CD4-positive, alpha-beta memory T cell (primary cell): ENCODE measurements at regions not wholly inside any gene's neighbourhood (a gene's known extent, or its start where the extent isn't known, plus 50 kb on each side); places are given as distances from the start of the nearest gene placed in this dataset.

ENCODE experiments used
- CTCF ChIA-PET: fragments of 350-600 bp; sonication (Branson Sonifier 250); formaldehyde crosslinking; loops from one replicate; lab custom pipeline; 2021; ENCODE audit warnings: inconsistent platforms; ENCODE audit not compliant: partially characterized antibody; lab: Charles Lee
- POLR2A ChIA-PET: fragments of 350-600 bp; sonication (Branson Sonifier 250); formaldehyde crosslinking; loops from one replicate; lab custom pipeline; 2021; ENCODE audit not compliant: partially characterized antibody; lab: Charles Lee
- DNase-seq, 5 donors: peaks; one replicate each; pipeline versions ENCODE4 v3.0.0 to v3.0.0-alpha.2; 2020 to 2022; ENCODE audit warnings: mixed read lengths in 1 of 5
- H3K27ac ChIP-seq: one replicate; pipeline ENCODE4 v1.7.0; 2013; ENCODE audit warnings: low read depth, low read length
- H3K27me3 ChIP-seq: 2 replicates; pipeline ENCODE4 v1.7.0; 2013; ENCODE audit warnings: mild to moderate bottlenecking, low read length, moderate library complexity; ENCODE audit not compliant: insufficient read depth
- H3K36me3 ChIP-seq: 2 replicates; pipeline ENCODE4 v1.7.0; 2013; ENCODE audit warnings: mild to moderate bottlenecking, low read length, moderate library complexity; ENCODE audit not compliant: insufficient read depth
- H3K4me1 ChIP-seq: 2 replicates; pipeline ENCODE4 v1.7.0; 2013; ENCODE audit warnings: mild to moderate bottlenecking, low read length, moderate library complexity; ENCODE audit not compliant: insufficient read depth
- H3K4me3 ChIP-seq, 2 donors: one replicate each; pipeline ENCODE4 v1.7.0; 2013; ENCODE audit warnings: low read length in 2 of 2, mild to moderate bottlenecking in 1 of 2
- H3K9me3 ChIP-seq, 2 donors: one replicate each; pipeline ENCODE4 v1.7.0; 2013; ENCODE audit warnings: low read length in 2 of 2, control low read depth in 1 of 2; ENCODE audit not compliant: control insufficient read depth in 1 of 2
- H3K27ac Mint-ChIP-seq, 7 donors: one replicate each; pipeline ENCODE4 v1.8.0; 2020 to 2021; ENCODE audit warnings: mixed read lengths in 7 of 7, mild to moderate bottlenecking in 6 of 7, inconsistent platforms in 3 of 7, moderate library complexity in 3 of 7
- H3K27me3 Mint-ChIP-seq, 2 donors: one replicate each; pipeline ENCODE4 v1.8.0; 2020 to 2021; ENCODE audit warnings: mixed read lengths in 2 of 2
- H3K36me3 Mint-ChIP-seq, 2 donors: one replicate each; pipeline ENCODE4 v1.8.0; 2020 to 2021; ENCODE audit warnings: mixed read lengths in 2 of 2, inconsistent platforms in 1 of 2, mild to moderate bottlenecking in 1 of 2
- H3K4me1 Mint-ChIP-seq, 4 donors: one replicate each; pipeline ENCODE4 v1.8.0; 2020 to 2021; ENCODE audit warnings: mixed read lengths in 4 of 4, mild to moderate bottlenecking in 1 of 4
- H3K4me3 Mint-ChIP-seq, 8 donors: one replicate each; pipeline ENCODE4 v1.8.0; 2020 to 2021; ENCODE audit warnings: mixed read lengths in 8 of 8, mild to moderate bottlenecking in 7 of 8, moderate library complexity in 6 of 8, inconsistent platforms in 3 of 8
- H3K9me3 Mint-ChIP-seq, 8 donors: one replicate each; pipeline ENCODE4 v1.8.0; 2020 to 2021; ENCODE audit warnings: mixed read lengths in 8 of 8, mild to moderate bottlenecking in 5 of 8, inconsistent platforms in 3 of 8, moderate library complexity in 1 of 8
- intact Hi-C: fragments of 100-400 bp; cut with micrococcal nuclease; formaldehyde crosslinking; loops from one replicate; pipeline ENCODE4 v1.15.1; 2023

DNA sequence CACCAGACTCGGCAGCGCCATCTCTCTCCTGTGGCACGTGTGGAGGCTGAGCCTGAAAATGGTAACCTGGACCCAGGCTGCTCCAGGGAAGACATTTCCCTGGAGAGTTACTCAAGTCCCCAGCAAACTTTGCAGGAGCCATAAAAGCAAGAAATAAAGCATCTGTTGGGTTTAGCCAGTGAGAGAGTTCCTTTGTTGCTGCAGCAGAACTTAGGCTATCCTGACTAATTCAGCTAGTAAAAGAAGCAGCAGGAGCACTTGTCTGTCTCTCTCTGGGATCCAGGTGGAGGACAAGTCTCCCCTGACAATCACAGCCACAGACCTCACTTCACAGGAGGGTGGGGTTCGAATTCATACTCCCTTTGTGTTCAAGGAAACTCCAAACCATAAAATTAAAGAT lies 79.2 kb upstream of the DIO3 start:
- H3K27ac ChIP-seq, result no peak overlapping the region

DNA sequence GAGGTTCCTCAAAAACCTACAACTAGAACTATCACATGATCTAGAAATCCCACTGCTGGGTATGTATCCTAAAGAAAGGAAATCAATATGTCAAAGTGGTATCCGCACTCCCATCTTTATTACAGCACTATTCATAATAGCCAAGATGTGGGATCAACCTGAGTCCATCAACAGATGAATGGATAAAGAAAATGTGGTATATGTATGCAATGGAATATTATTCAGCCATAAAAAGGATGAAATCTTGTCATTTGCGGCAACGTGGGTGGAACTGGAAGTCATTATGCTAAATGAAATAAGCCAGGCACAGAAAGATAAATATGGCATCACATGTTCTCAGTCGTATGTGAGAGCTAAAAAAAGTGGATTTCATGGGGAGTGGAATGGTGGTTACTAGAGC lies 77.5 kb upstream of the DIO3 start:
- Histone ChIP-seq H3K27ac (no peak overlapping the region), H3K4me1 (no peaks in the 10 kb centered on the region), H3K36me3 (no peaks in the 10 kb centered on the region), H3K4me3 (no peak overlapping the region), H3K27me3 (no peaks in the 10 kb centered on the region), H3K9me3 (no peaks in the 10 kb centered on the region)
- H3K9me3 Mint-ChIP-seq, result peaks cover 4 to 53% (median 33%) of the 10 kb centered on the region in 8 donors
- H3K36me3 Mint-ChIP-seq, result no peaks in the 10 kb centered on the region
- H3K4me1 Mint-ChIP-seq, result no peaks in the 10 kb centered on the region
- POLR2A ChIA-PET, result no interaction called here
- H3K27ac Mint-ChIP-seq, result no peak overlapping the region
- no peak for DNase-seq
- H3K27me3 Mint-ChIP-seq, result peaks cover 21 to 25% of the 10 kb centered on the region in 2 donors
- intact Hi-C loops, result no loop called here
- CTCF ChIA-PET, result no interaction called here
- H3K4me3 Mint-ChIP-seq, result no peak overlapping the region

More for the DNA sequence above, 79.2 kb upstream of the DIO3 start:
- H3K4me3 ChIP-seq, result no peak overlapping the region
- intact Hi-C loops, result no loop called here
- no peaks in the 10 kb centered on the region for H3K9me3 ChIP-seq
- CTCF ChIA-PET, result no interaction called here
- Mint-ChIP-seq H3K9me3 (peaks cover 4 to 41% (median 24%) of the 10 kb centered on the region in 8 donors), H3K4me3 (no peak overlapping the region), H3K27ac (no peak overlapping the region), H3K27me3 (peaks cover 18 to 25% of the 10 kb centered on the region in 2 donors), H3K4me1 (no peaks in the 10 kb centered on the region), H3K36me3 (no peaks in the 10 kb centered on the region)
- POLR2A ChIA-PET, result no interaction called here
- H3K36me3 ChIP-seq, result no peaks in the 10 kb centered on the region
- no peaks in the 10 kb centered on the region for H3K27me3 ChIP-seq
- DNase-seq, result no peak
- H3K4me1 ChIP-seq, result no peaks in the 10 kb centered on the region

DNA sequence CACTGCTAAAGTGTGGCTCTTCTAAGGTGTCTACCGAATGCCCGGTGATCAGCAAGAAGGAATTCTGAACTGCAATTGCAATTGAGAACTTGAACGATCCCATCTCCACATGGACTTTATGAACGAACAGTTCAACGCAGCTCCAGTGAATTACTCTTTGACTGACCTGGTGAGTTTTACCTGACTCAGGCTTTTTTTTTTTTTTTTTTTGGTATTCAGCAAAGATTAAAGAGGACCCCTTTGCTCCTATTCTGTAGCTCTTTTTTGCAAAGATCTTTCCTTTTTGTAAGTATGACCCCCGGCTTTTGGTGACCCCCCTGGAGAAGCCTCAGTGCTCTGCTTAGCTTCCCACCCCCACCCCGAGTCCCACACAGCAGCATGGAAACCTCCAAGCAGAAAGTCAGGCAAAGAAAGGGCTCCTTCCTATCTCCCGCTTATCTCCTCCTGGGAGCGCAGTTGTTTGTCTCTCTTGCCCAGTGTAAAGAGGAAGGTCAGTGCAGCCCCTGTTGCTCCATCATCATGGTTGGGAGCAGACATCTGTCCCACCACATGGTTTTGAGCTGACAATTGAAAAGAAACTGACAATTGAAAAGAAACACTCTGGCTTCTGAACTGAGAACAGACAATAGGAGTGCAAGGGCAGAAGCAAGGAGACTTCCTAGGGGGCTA lies 72.1 kb upstream of the DIO3 start:
- H3K27me3 Mint-ChIP-seq, result peaks cover 13 to 26% of the 10 kb centered on the region in 2 donors

DNA sequence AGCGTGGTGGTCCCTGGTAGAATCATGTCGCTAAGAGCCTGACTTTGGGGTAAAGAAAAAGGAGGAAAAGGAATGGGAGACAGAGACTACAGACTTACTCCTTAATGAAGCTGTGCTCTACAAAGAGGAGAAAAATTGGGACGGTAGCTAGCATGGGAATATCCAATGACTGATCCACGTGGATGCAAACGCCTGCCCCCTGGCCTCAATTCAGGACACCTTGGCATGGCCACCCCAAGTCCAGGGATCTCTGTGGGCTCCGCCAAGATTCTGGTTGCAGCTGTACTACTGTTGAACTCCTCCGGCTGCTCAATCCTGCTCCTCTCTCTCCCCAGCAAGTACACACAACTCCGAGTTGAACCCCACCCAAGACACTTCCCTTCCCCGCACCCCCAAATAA lies 70.5 kb upstream of the DIO3 start:
- no peaks in the 10 kb centered on the region for H3K36me3 Mint-ChIP-seq
- H3K27ac ChIP-seq, result no peak overlapping the region
- intact Hi-C loops, result no loop called here
- peaks cover 13 to 24% of the 10 kb centered on the region in 2 donors for H3K27me3 Mint-ChIP-seq
- H3K9me3 Mint-ChIP-seq, result peaks cover 0 to 36% (median 19%) of the 10 kb centered on the region in 8 donors
- H3K4me1 ChIP-seq, result no peaks in the 10 kb centered on the region
- H3K27me3 ChIP-seq, result no peaks in the 10 kb centered on the region
- H3K4me1 Mint-ChIP-seq, result no peaks in the 10 kb centered on the region
- CTCF ChIA-PET, result no interaction called here
- no peaks in the 10 kb centered on the region for H3K36me3 ChIP-seq
- H3K4me3 Mint-ChIP-seq, result no peak overlapping the region
- DNase-seq, result no peak
- no peaks in the 10 kb centered on the region for H3K9me3 ChIP-seq
- no peak overlapping the region for H3K27ac Mint-ChIP-seq
- POLR2A ChIA-PET, result no interaction called here
- H3K4me3 ChIP-seq, result no peak overlapping the region

More for the DNA sequence above, 72.1 kb upstream of the DIO3 start:
- H3K9me3 Mint-ChIP-seq, result peaks cover 0 to 42% (median 24%) of the 10 kb centered on the region in 8 donors
- CTCF ChIA-PET, result no interaction called here
- no peak overlapping the region for H3K4me3 Mint-ChIP-seq
- Histone ChIP-seq H3K4me1 (no peaks in the 10 kb centered on the region), H3K4me3 (no peak overlapping the region), H3K36me3 (no peaks in the 10 kb centered on the region), H3K27ac (no peak overlapping the region), H3K9me3 (no peaks in the 10 kb centered on the region), H3K27me3 (no peaks in the 10 kb centered on the region)
- DNase-seq, result no peak
- POLR2A ChIA-PET, result no interaction called here
- intact Hi-C loops, result no loop called here
- no peaks in the 10 kb centered on the region for H3K36me3 Mint-ChIP-seq
- no peak overlapping the region for H3K27ac Mint-ChIP-seq
- H3K4me1 Mint-ChIP-seq, result no peaks in the 10 kb centered on the region

DNA sequence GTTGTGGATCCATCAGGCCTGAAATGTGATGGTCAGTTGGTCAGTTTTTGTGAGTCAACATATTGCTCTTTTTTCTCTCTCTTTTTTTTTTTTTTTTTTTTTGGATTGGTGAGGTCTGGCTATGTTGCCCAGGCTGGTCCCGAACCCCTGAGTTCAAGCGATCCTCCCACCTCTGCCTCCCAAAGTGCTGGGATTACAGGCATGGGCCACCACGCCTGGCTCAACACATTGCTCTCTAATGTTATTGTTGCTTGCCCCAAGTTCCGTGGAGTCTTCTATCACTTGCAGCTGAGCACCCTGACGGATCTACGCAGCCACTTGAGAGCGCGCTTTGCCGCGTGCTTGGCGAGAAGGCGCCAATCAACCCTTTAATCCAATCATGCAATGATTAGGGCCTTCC lies 69.5 kb upstream of the DIO3 start:
- intact Hi-C loops, result no loop called here
- ChIA-PET POLR2A (no interaction called here), CTCF (no interaction called here)
- peaks cover 14 to 23% of the 10 kb centered on the region in 2 donors for H3K27me3 Mint-ChIP-seq
- no peak overlapping the region for H3K4me3 ChIP-seq
- no peaks in the 10 kb centered on the region for H3K36me3 ChIP-seq
- peaks cover 0 to 25% (median 15%) of the 10 kb centered on the region in 8 donors for H3K9me3 Mint-ChIP-seq
- H3K27ac ChIP-seq, result no peak overlapping the region
- no peaks in the 10 kb centered on the region for H3K4me1 Mint-ChIP-seq
- H3K27ac Mint-ChIP-seq, result no peak overlapping the region
- no peak overlapping the region for H3K4me3 Mint-ChIP-seq
- H3K9me3 ChIP-seq, result no peaks in the 10 kb centered on the region
- H3K4me1 ChIP-seq, result no peaks in the 10 kb centered on the region
- H3K36me3 Mint-ChIP-seq, result no peaks in the 10 kb centered on the region
- H3K27me3 ChIP-seq, result no peaks in the 10 kb centered on the region
- no peak for DNase-seq

DNA sequence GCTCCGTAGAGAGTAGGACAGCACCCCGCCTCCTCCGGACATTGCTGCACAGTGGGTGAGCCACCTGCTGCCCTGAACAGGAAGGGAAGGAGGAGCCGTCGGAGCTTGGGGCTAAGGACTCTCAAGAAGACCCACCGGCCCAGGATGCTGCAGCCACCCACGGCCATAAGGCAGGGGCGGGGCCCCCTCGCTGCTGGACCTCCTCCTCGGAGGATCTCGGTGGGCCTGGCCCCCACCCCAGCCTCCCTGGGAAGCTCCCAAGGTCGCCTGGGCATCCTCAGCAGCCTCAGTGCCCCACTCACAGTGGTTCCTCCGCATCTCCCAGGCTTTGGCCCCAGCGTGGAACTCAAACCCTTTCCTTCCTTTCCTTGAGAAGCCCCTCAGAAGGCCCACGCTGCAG lies 68.6 kb upstream of the DIO3 start:
- Histone ChIP-seq H3K4me3 (no peak overlapping the region), H3K27me3 (no peaks in the 10 kb centered on the region), H3K4me1 (no peaks in the 10 kb centered on the region), H3K36me3 (no peaks in the 10 kb centered on the region), H3K9me3 (no peaks in the 10 kb centered on the region), H3K27ac (no peak overlapping the region)
- Mint-ChIP-seq H3K36me3 (no peaks in the 10 kb centered on the region), H3K27ac (no peak overlapping the region), H3K4me3 (no peak overlapping the region), H3K4me1 (no peaks in the 10 kb centered on the region), H3K27me3 (peaks cover 18 to 23% of the 10 kb centered on the region in 2 donors), H3K9me3 (peaks cover 0 to 22% (median 13%) of the 10 kb centered on the region in 8 donors)
- CTCF ChIA-PET, result no interaction called here
- DNase-seq, result no peak
- intact Hi-C loops, result no loop called here
- POLR2A ChIA-PET, result no interaction called here

DNA sequence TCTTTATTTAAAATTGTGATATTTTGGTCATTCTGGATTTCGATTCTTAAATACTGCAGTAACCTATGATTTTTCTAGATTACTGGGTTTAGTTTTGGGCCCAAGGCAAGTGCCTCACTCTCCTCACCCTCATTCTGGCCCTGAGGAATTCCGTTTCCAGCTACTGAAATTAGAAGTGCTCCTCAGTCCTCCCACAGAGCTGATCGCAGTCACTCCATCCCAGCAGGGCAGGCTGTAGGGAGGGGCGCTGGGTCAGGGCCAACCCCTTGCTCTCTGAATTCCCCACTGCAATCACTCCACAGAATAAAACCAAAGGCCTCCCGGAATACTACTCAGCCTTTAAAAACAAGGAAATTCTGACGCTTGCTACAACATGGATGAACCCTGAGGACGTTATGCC lies 66.5 kb upstream of the DIO3 start:
- H3K36me3 ChIP-seq, result no peaks in the 10 kb centered on the region
- peaks cover 0 to 6% (median 4%) of the 10 kb centered on the region in 8 donors for H3K9me3 Mint-ChIP-seq
- H3K9me3 ChIP-seq, result no peaks in the 10 kb centered on the region
- no peak overlapping the region for H3K27ac ChIP-seq
- no peak overlapping the region for H3K27ac Mint-ChIP-seq
- no peaks in the 10 kb centered on the region for H3K27me3 ChIP-seq
- ChIA-PET CTCF (no interaction called here), POLR2A (no interaction called here)
- peaks cover 18 to 25% of the 10 kb centered on the region in 2 donors for H3K27me3 Mint-ChIP-seq
- intact Hi-C loops, result no loop called here
- H3K4me1 Mint-ChIP-seq, result no peaks in the 10 kb centered on the region
- H3K36me3 Mint-ChIP-seq, result no peaks in the 10 kb centered on the region
- no peak overlapping the region for H3K4me3 Mint-ChIP-seq
- no peaks in the 10 kb centered on the region for H3K4me1 ChIP-seq
- H3K4me3 ChIP-seq, result no peak overlapping the region
- DNase-seq, result no peak
